HG02981 (cell line): ENCODE measurements at regions not wholly inside any gene's neighbourhood (a gene's known extent, or its start where the extent isn't known, plus 50 kb on each side); places are given as distances from the start of the nearest gene placed in this dataset.

ENCODE experiments used
- ATAC-seq: cut with Tn5 transposase; IDR thresholded peaks from one replicate; pipeline ENCODE4 v1.9.1; 2021; ENCODE audit warnings: mild to moderate bottlenecking, moderate library complexity; ENCODE audit not compliant: unreplicated experiment

DNA sequence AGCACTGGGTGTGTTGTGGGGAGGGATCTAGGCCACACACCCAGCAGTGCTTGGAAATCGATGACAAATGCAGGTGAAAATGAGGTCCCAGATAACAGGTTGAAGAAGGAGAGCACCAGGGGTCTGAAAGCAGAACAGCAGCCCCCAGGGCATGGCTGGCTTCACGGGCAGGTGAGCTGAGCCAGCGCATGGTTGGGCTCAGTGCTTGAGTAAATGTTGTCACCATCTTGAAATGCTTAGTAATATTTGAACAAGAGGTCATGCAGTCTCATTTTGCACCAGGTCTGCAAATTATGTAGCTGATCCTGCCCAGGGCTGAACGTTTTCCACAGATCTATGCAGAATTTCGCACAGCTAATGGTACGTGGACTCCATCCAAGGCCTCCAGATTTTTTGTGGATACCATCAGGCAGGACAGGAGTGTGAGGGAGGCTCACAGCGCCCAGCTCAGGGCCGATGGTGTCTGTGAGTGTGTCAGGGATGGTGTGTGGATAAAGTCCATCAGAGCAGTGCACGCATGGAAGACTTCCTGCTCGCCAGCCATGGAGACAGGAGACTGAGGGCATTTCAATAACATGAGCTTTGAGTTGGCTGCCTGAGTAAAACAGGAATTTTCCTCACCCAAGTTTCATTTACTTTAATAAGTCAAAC lies 53.1 kb upstream of the SNX9 start:
- no peak for ATAC-seq

DNA sequence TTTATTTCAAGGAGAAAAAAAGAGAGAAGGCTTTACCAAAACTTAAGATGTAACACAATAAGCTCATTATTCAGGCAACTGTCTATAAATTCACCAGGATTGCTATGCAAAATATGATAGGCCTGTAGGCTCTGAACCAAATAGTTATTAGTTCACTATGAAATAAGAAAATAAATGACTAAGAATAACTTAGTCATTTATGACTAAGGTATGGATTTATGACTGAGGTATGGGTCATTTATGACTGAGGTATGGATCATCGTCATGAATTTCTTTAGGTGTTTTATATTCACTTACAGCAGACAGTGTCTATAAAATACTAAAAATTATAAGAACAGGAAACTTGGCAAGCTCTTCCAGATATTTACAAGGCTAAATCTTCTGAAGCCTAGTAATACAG lies 52.1 kb upstream of the SNX9 start:
- no peak for ATAC-seq

- ATAC-seq, result no peak
These were observed 50.2 kb upstream of the SNX9 start for GRCh38 chr6:157772820-157773219.
